Esophagus muscularis mucosa (tissue), 4 donors: ENCODE measurements at regions not wholly inside any gene's neighbourhood (a gene's known extent, or its start where the extent isn't known, plus 50 kb on each side); places are given as distances from the start of the nearest gene placed in this dataset.

Experiments
- EP300 ChIP-seq: sonication (generic); formaldehyde crosslinking; IDR thresholded peaks from one replicate; pipeline ENCODE4 v1.6.1; 2017; ENCODE audit warnings: antibody characterized with exemption
- POLR2A ChIP-seq: fragments of 450-650 bp; IDR thresholded peaks from one replicate; pipeline ENCODE4 v1.6.1; 2017; ENCODE audit warnings: antibody characterized with exemption, moderate library complexity, mild to moderate bottlenecking, low read depth
- TF ChIP-seq, protein P1 (sequence below), 3 experiments: fragments of 200-600 bp in 2 of 3; fragments of 450-650 bp in 1 of 3; sonication (generic) in 2 of 3; IDR thresholded peaks; one replicate each; pipeline ENCODE4 v1.5.1; 2017 to 2019; ENCODE audit warnings: antibody characterized with exemption in 3 of 3, mild to moderate bottlenecking in 2 of 3, moderate library complexity in 1 of 3

- TF ChIP-seq, protein P1, sequence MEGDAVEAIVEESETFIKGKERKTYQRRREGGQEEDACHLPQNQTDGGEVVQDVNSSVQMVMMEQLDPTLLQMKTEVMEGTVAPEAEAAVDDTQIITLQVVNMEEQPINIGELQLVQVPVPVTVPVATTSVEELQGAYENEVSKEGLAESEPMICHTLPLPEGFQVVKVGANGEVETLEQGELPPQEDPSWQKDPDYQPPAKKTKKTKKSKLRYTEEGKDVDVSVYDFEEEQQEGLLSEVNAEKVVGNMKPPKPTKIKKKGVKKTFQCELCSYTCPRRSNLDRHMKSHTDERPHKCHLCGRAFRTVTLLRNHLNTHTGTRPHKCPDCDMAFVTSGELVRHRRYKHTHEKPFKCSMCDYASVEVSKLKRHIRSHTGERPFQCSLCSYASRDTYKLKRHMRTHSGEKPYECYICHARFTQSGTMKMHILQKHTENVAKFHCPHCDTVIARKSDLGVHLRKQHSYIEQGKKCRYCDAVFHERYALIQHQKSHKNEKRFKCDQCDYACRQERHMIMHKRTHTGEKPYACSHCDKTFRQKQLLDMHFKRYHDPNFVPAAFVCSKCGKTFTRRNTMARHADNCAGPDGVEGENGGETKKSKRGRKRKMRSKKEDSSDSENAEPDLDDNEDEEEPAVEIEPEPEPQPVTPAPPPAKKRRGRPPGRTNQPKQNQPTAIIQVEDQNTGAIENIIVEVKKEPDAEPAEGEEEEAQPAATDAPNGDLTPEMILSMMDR (IDR thresholded peaks at IDR 0.05), result no peak
- no peak for TF ChIP-seq POLR2A
- TF ChIP-seq EP300, result no peak
Observed at GRCh38 chr3:78021710-78022109, 981.8 kb downstream of the ROBO2 start.
